ENCODE measurements at regions not wholly inside any gene's neighbourhood (a gene's known extent, or its start where the extent isn't known, plus 50 kb on each side); places are given as distances from the start of the nearest gene placed in this dataset.
"Not testable (repeated sequence)": the region's sequence is repeated elsewhere in the genome, so short reads cannot be mapped to it uniquely, and the experiment has no call there.

- TF ChIP-seq, protein P1, sequence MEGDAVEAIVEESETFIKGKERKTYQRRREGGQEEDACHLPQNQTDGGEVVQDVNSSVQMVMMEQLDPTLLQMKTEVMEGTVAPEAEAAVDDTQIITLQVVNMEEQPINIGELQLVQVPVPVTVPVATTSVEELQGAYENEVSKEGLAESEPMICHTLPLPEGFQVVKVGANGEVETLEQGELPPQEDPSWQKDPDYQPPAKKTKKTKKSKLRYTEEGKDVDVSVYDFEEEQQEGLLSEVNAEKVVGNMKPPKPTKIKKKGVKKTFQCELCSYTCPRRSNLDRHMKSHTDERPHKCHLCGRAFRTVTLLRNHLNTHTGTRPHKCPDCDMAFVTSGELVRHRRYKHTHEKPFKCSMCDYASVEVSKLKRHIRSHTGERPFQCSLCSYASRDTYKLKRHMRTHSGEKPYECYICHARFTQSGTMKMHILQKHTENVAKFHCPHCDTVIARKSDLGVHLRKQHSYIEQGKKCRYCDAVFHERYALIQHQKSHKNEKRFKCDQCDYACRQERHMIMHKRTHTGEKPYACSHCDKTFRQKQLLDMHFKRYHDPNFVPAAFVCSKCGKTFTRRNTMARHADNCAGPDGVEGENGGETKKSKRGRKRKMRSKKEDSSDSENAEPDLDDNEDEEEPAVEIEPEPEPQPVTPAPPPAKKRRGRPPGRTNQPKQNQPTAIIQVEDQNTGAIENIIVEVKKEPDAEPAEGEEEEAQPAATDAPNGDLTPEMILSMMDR (IDR thresholded peaks at IDR 0.05; ENCODE audit: borderline replicate concordance), result no peak
- no peak for DNase-seq
- no peaks in the 10 kb centered on the region for H3K36me3 ChIP-seq
These were observed 280.3 kb upstream of the FOXF1 start for GRCh38 chr16:86229866-86230656.

DNA sequence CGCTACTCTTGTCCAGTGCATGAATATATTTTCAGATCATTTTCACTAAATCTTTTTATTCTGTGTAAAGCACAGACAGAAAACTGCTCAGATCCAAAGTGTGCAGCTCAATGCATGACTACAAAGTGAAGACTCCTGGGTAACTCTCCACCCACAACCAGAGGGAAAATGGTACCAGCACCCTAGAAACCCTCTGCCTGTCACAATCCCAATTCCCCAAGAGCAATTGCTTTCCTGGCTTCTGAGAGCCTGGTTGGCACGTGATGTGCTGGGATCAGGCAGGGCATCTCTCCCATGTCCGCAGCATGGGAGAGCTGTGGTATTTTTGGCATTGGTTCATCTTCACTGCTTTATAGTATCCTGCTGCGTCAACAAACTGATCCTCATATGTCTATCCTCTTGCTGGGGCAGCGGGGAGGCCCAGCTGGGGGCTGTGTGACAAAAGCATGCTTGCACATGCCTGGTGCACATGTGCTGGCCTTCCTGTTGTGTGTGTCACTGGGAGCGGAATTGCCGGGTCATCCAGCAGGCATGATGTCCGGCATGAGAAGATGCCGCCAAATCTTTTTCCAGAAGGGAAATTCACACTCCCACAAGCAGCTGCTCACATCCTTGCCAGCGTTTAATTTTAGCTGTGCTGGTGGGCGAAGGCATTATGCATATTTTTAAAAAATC, 278.9 kb upstream of the FOXF1 start:
- intact Hi-C loops (cut with micrococcal nuclease), result no loop called here

More at GRCh38 chr16:86229866-86230656, 280.3 kb upstream of the FOXF1 start:
- no peak overlapping the region for H3K27ac ChIP-seq (replicated peaks)
- H3K27me3 ChIP-seq (ENCODE audit: low read depth), result peaks cover 70% of the 10 kb centered on the region
- intact Hi-C loops (cut with micrococcal nuclease), result no loop called here
- no peaks in the 10 kb centered on the region for H3K9me3 ChIP-seq (replicated peaks)
- H3K4me1 ChIP-seq, result no peaks in the 10 kb centered on the region
- H3K4me3 ChIP-seq, result no peak overlapping the region

GRCh38 chr16:86231996-86232350, 278.4 kb upstream of the FOXF1 start:
- Histone ChIP-seq H3K4me1 (no peaks in the 10 kb centered on the region), H3K27ac (replicated peaks) (no peak overlapping the region), H3K4me3 (no peak overlapping the region), H3K36me3 (no peaks in the 10 kb centered on the region), H3K9me3 (replicated peaks) (no peaks in the 10 kb centered on the region), H3K27me3 (ENCODE audit: low read depth) (peaks cover 56% of the 10 kb centered on the region)
- TF ChIP-seq, protein P1 (IDR thresholded peaks at IDR 0.05; ENCODE audit: borderline replicate concordance), result no peak
- DNase-seq, result no peak
- intact Hi-C loops (cut with micrococcal nuclease), result no loop called here

More for the DNA sequence above, 278.9 kb upstream of the FOXF1 start:
- Histone ChIP-seq H3K27me3 (ENCODE audit: low read depth) (peaks cover 61% of the 10 kb centered on the region), H3K36me3 (no peaks in the 10 kb centered on the region), H3K4me3 (no peak overlapping the region), H3K27ac (replicated peaks) (no peak overlapping the region), H3K4me1 (no peaks in the 10 kb centered on the region), H3K9me3 (replicated peaks) (no peaks in the 10 kb centered on the region)
- DNase-seq, result no peak
- TF ChIP-seq, protein P1 (IDR thresholded peaks at IDR 0.05; ENCODE audit: borderline replicate concordance), result no peak

DNA sequence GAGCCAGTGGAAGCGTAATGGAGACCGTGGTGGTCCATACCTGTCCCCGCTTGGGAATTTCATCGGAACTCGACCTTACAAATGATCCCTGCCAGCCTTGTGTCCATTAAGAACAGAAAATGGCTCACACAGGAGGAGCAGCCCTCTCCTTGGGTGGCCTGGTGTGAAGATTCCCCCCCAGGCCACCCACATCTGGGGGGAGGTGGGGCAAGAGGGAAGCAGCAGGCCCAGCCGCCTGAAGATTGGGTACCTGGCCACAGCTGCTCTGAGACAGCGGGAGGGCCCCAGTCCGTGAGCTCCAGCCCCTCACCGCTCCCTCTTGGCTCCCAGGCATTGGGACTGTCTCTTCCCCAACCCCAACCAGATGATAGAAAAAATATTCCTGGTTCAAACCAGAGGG, 277.8 kb upstream of the FOXF1 start:
- Histone ChIP-seq H3K36me3 (no peaks in the 10 kb centered on the region), H3K9me3 (replicated peaks) (no peaks in the 10 kb centered on the region), H3K27me3 (ENCODE audit: low read depth) (peaks cover 51% of the 10 kb centered on the region), H3K4me3 (no peak overlapping the region), H3K4me1 (no peaks in the 10 kb centered on the region), H3K27ac (replicated peaks) (no peak overlapping the region)
- intact Hi-C loops (cut with micrococcal nuclease), result no loop called here
- TF ChIP-seq, protein P1 (IDR thresholded peaks at IDR 0.05; ENCODE audit: borderline replicate concordance), result no peak
- DNase-seq, result no peak

- H3K9me3 ChIP-seq (replicated peaks); DNase-seq; H3K4me1 ChIP-seq; H3K4me3 ChIP-seq; H3K27ac ChIP-seq (replicated peaks); intact Hi-C loops (cut with micrococcal nuclease); H3K36me3 ChIP-seq: not testable (repeated sequence)
- H3K27me3 ChIP-seq (ENCODE audit: low read depth), result peaks cover 41% of the 10 kb centered on the region
These were observed 276.8 kb upstream of the FOXF1 start for GRCh38 chr16:86233506-86233905.

- no peaks in the 10 kb centered on the region for H3K9me3 ChIP-seq (replicated peaks)
- TF ChIP-seq, protein P1 (IDR thresholded peaks at IDR 0.05; ENCODE audit: borderline replicate concordance), result no peak
- H3K27me3 ChIP-seq (ENCODE audit: low read depth), result peaks cover 49% of the 10 kb centered on the region
- H3K27ac ChIP-seq (replicated peaks), result no peak overlapping the region
- intact Hi-C loops (cut with micrococcal nuclease), result no loop called here
- no peak for DNase-seq
- H3K4me1 ChIP-seq, result no peaks in the 10 kb centered on the region
- no peak overlapping the region for H3K4me3 ChIP-seq
- H3K36me3 ChIP-seq, result no peaks in the 10 kb centered on the region
These were observed 270.9 kb upstream of the FOXF1 start for GRCh38 chr16:86239381-86239780.
